ENCODE measurements at regions not wholly inside any gene's neighbourhood (a gene's known extent, or its start where the extent isn't known, plus 50 kb on each side); places are given as distances from the start of the nearest gene placed in this dataset.

DNA sequence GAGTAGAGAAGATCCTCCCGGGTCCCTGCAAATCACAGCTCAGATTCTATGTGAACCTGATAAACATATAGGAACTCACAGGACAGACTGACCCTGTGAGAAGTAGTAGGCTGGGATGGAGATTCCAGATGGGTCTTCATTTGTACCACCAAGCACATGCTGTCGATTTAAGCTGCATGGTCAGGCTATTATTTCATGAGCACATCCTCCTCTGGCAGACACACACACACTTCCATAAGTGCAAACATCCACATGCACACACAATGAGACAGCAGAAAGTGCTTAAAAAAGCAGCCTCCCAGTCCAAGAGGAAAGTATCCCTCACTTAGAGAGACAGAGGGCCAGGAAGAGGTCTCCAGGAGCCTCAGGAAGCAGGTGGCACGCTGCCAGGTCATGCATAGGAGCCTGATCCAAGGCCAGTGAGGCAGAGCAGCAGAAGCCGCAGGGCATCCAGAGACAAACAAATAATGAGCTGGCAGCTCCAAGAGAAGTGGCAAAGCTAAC lies 131.8 kb downstream of the UNC5CL start:
- TF ChIP-seq, protein P1, sequence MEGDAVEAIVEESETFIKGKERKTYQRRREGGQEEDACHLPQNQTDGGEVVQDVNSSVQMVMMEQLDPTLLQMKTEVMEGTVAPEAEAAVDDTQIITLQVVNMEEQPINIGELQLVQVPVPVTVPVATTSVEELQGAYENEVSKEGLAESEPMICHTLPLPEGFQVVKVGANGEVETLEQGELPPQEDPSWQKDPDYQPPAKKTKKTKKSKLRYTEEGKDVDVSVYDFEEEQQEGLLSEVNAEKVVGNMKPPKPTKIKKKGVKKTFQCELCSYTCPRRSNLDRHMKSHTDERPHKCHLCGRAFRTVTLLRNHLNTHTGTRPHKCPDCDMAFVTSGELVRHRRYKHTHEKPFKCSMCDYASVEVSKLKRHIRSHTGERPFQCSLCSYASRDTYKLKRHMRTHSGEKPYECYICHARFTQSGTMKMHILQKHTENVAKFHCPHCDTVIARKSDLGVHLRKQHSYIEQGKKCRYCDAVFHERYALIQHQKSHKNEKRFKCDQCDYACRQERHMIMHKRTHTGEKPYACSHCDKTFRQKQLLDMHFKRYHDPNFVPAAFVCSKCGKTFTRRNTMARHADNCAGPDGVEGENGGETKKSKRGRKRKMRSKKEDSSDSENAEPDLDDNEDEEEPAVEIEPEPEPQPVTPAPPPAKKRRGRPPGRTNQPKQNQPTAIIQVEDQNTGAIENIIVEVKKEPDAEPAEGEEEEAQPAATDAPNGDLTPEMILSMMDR (IDR thresholded peaks at IDR 0.05) = no peak

DNA sequence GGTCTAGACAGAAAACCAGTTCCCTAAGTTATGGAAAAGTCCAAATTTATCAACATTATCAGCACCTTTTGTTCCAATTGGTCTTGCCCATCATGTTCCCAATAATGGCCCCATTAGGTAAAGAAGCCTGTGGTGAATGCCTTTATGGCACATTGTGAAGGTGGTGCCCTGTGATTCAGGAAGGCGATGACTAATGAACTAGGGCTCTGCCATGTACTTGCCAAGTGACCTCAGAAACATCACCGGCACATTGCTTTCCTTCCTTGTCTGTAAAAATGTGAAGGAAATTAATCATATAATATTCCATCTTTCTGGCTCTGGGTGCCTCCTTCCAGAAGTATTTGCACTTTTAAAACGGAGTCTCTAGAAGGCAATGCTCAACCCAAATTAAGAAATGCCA lies 132.3 kb downstream of the UNC5CL start:
- TF ChIP-seq, protein P1 (IDR thresholded peaks at IDR 0.05) = no peak

DNA sequence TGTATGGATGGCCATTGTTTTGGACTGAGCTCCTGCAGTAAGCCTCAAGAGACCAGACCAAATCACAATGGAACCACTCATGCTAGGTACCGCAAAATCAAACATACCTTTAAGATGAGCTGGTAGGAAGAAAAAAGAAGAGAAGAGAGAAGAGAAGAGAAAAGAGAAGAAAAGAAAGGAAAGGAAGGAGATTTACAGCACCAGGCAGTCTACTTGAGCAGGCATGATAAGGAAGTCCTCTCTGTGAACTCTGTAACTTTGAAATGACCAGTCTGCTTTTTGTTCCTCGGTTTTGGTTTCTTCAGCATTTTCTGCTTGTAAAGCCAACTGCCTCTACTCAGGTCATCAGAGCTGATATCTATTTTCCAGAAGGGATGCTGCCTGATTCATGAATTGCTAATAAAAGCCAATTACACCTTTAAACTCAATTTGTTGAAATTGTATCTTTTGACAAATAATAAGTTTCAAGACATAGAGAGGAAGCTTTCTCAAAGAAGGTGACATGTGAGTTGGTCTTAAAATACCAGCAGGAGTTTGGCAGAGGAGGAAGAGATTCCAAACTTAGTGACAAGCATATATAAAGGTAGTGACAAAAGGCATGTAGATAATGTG lies 134.3 kb downstream of the UNC5CL start:
- TF ChIP-seq, protein P1 (IDR thresholded peaks at IDR 0.05) = no peak

DNA sequence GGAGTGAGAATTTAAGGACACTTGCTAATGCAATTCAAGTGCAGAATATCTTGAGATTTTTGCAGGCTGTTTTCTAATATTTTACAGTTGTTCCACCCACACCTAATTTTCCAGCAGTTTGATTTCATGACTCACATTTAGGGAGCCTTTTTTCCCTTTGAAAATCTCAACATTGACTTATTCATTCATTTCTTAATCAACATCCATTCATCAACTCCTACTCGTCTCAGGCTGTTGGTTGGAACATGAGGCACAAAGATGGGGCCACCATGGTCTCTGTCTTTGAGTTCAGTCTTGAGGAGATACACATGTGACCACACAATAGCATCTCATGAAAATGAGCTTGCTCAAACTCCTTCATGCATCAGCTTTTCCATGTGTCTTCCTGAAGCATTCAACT lies 135.6 kb downstream of the UNC5CL start:
- TF ChIP-seq, protein P1 (IDR thresholded peaks at IDR 0.05) = no peak

DNA sequence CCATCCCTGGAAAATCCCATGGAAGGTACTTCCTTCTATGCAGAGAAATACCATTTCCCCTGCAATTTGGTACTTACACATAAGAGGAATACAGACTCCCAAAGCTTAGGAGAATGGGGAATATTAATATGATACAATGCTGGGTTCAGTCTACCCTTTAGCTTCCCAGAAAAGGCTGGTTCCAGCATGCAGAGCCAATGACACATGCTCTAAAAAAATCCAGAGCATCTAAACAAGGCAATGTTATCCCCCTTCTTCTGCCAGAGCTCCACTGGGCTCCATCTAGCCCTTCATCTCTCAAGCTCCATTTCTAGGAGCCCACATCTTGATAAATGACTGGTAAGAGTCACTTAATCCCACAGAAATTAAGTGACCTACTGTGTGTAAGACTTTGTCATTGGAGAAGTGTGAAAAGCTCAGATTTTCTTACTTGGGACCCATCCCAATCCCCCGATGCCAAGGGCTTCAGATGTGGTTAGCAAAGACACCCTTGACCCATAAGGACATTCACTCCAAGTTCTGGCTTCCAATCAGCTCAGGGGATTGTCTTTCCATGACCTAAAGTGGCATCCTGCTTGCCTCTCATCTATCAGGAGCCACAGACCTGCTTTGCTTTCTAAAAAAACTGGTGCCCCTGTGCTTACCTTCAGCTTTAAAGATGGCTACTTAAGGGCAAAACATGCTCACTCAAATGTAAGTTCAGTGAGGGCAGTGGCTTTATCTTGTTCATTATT lies 137.5 kb downstream of the UNC5CL start:
- TF ChIP-seq, protein P1 (IDR thresholded peaks at IDR 0.05) = no peak

DNA sequence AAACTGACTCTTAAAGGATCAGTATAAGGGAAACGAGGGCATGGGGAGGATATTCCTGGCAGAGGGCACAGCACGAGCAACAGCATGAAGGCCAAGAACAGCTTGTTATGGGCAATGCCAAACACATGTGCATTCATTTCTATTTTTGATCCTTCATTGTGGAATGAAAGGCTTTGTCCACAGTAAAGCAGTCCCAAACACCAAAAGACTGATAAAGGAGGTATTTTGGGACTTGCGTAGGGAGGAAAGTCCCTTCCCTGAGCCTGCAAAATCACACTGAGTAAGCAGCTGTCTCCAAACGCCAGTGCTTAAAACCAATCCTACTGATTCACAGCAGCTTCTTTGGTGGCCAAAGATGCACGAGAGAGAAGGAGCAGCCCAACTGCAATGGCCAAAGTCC lies 138.2 kb downstream of the UNC5CL start:
- TF ChIP-seq, protein P1 (IDR thresholded peaks at IDR 0.05) = no peak

DNA sequence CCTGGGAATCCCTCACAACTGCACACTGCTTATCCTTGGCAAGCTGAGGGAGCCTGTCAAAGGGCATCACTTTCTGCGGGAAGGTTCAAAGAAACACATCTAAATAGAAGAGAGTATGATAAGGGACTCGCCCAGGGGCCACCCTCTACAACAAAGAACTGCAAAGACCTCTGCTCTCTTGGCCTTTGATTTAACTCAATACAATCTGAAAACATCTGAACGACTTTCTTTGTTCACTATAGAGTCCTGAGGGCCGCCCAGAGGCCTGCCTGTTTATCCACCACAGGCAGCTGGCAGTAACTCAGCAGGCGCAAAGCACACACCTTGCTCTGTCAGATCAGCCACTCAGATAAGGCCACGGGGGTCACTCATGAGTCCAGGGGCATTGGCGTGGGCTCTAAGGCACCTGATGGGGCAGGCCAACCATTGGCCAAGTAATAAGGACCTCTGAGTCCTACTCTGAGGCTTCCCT lies 139.3 kb downstream of the UNC5CL start:
- TF ChIP-seq, protein P1 (IDR thresholded peaks at IDR 0.05) = no peak
